Breast epithelium (tissue), 4 donors: ENCODE measurements at regions not wholly inside any gene's neighbourhood (a gene's known extent, or its start where the extent isn't known, plus 50 kb on each side); places are given as distances from the start of the nearest gene placed in this dataset.

Experiments used
- DNase-seq, 2 donors: peaks; one replicate each; pipeline ENCODE4 v3.0.0-alpha.2; 2019; ENCODE audit warnings: low spot score in 2 of 2
- H3K27ac ChIP-seq, 2 donors: fragments of 200-600 bp; sonication (generic) in 1 of 2; one replicate each; pipeline ENCODE4 v1.5.1; 2016 to 2019; ENCODE audit warnings: mild to moderate bottlenecking in 1 of 2
- H3K27me3 ChIP-seq, 2 donors: fragments of 200-600 bp; sonication (generic) in 1 of 2; one replicate each; pipeline versions ENCODE4 v1.5.1 to v1.6.0; 2017 to 2019; ENCODE audit warnings: control low read depth in 1 of 2, mild to moderate bottlenecking in 1 of 2
- H3K36me3 ChIP-seq: fragments of 200-600 bp; one replicate; pipeline ENCODE4 v1.5.1; 2019
- H3K4me1 ChIP-seq, 2 donors: fragments of 200-600 bp; sonication (generic); one replicate each; pipeline ENCODE4 v1.5.1; 2016 to 2019; ENCODE audit warnings: control low read depth in 1 of 2
- H3K4me3 ChIP-seq, 3 donors: fragments of 200-600 bp; sonication (generic); 1 replicate in 2 of 3; 2 replicates in 1 of 3; pipeline ENCODE4 v1.5.1; 2016 to 2019; ENCODE audit warnings: mild to moderate bottlenecking in 3 of 3, moderate library complexity in 2 of 3
- H3K9me3 ChIP-seq, 2 donors: fragments of 200-600 bp; sonication (generic) in 1 of 2; one replicate each; pipeline ENCODE4 v1.5.1; 2016 to 2019; ENCODE audit warnings: control low read depth in 1 of 2
- CTCF ChIP-seq, 3 donors: fragments of 450-650 bp; IDR thresholded peaks; one replicate each; pipeline ENCODE4 v1.5.1; 2016 to 2017; ENCODE audit warnings: antibody characterized with exemption in 3 of 3, mild to moderate bottlenecking in 3 of 3, moderate library complexity in 3 of 3
- POLR2A ChIP-seq: fragments of 450-650 bp; IDR thresholded peaks from one replicate; pipeline ENCODE4 v1.6.1; 2016; ENCODE audit warnings: antibody characterized with exemption, mild to moderate bottlenecking, moderate library complexity
- POLR2AphosphoS5 ChIP-seq, 3 donors: sonication (generic); formaldehyde crosslinking; IDR thresholded peaks; one replicate each; pipeline ENCODE4 v1.6.1; 2017; ENCODE audit warnings: antibody characterized with exemption in 3 of 3
- intact Hi-C: fragments of 100-400 bp; cut with DNase I; formaldehyde crosslinking; loops from one replicate; pipeline ENCODE4 v1.15.1; 2023; ENCODE audit warnings: low total_unique reads

GRCh38 chr2:48140586-48140985 is 173.9 kb upstream of the FOXN2 start:
- DNase-seq: no peak
- no peak overlapping the region for H3K27ac ChIP-seq
- no peaks in the 10 kb centered on the region for H3K4me1 ChIP-seq
- TF ChIP-seq CTCF (IDR thresholded peaks at IDR 0.05) (no peak), POLR2AphosphoS5 (IDR thresholded peaks at IDR 0.05) (no peak), POLR2A (no peak)
- no peaks in the 10 kb centered on the region for H3K36me3 ChIP-seq
- H3K27me3 ChIP-seq: no peaks in the 10 kb centered on the region
- H3K4me3 ChIP-seq: no peak overlapping the region
- H3K9me3 ChIP-seq: no peaks in the 10 kb centered on the region
- intact Hi-C loops: no loop called here

- DNase-seq: no peak
- peak overlapping the region in 1 of 2 donors; percentile 9 for H3K27ac ChIP-seq
- no peak overlapping the region for H3K4me3 ChIP-seq
- H3K36me3 ChIP-seq: no peaks in the 10 kb centered on the region
- intact Hi-C loops: no loop called here
- H3K4me1 ChIP-seq: no peaks in the 10 kb centered on the region
- no peak for TF ChIP-seq CTCF (IDR thresholded peaks at IDR 0.05)
- TF ChIP-seq POLR2A: no peak
- no peak for TF ChIP-seq POLR2AphosphoS5 (IDR thresholded peaks at IDR 0.05)
- no peaks in the 10 kb centered on the region for H3K9me3 ChIP-seq
- H3K27me3 ChIP-seq: no peaks in the 10 kb centered on the region
Measured at GRCh38 chr2:48144777-48145176, 169.7 kb upstream of the FOXN2 start.

GRCh38 chr2:48145845-48146452 is 168.5 kb upstream of the FOXN2 start:
- no peak overlapping the region for H3K4me3 ChIP-seq

GRCh38 chr2:48146552-48146951 is 167.9 kb upstream of the FOXN2 start:
- Histone ChIP-seq H3K9me3 (no peaks in the 10 kb centered on the region), H3K27ac (no peak overlapping the region), H3K4me1 (no peaks in the 10 kb centered on the region), H3K4me3 (no peak overlapping the region), H3K27me3 (no peaks in the 10 kb centered on the region), H3K36me3 (no peaks in the 10 kb centered on the region)
- DNase-seq: no peak
- intact Hi-C loops: no loop called here
- no peak for TF ChIP-seq POLR2A
- TF ChIP-seq POLR2AphosphoS5 (IDR thresholded peaks at IDR 0.05): no peak
- TF ChIP-seq CTCF (IDR thresholded peaks at IDR 0.05): no peak

More at GRCh38 chr2:48145845-48146452, 168.5 kb upstream of the FOXN2 start:
- Histone ChIP-seq H3K9me3 (no peaks in the 10 kb centered on the region), H3K27me3 (no peaks in the 10 kb centered on the region), H3K27ac (no peak overlapping the region), H3K4me1 (no peaks in the 10 kb centered on the region), H3K36me3 (no peaks in the 10 kb centered on the region)
- TF ChIP-seq POLR2A (no peak), CTCF (IDR thresholded peaks at IDR 0.05) (no peak), POLR2AphosphoS5 (IDR thresholded peaks at IDR 0.05) (no peak)
- intact Hi-C loops: no loop called here
- no peak for DNase-seq

GRCh38 chr2:48147719-48148118 is 166.8 kb upstream of the FOXN2 start:
- no peak overlapping the region for H3K27ac ChIP-seq
- no peaks in the 10 kb centered on the region for H3K9me3 ChIP-seq
- DNase-seq: no peak
- no peaks in the 10 kb centered on the region for H3K27me3 ChIP-seq
- H3K4me1 ChIP-seq: no peaks in the 10 kb centered on the region
- H3K36me3 ChIP-seq: no peaks in the 10 kb centered on the region
- TF ChIP-seq CTCF (IDR thresholded peaks at IDR 0.05): no peak
- no peak for TF ChIP-seq POLR2A
- no peak for TF ChIP-seq POLR2AphosphoS5 (IDR thresholded peaks at IDR 0.05)
- no peak overlapping the region for H3K4me3 ChIP-seq
- intact Hi-C loops: no loop called here
